ENCODE measurements at regions not wholly inside any gene's neighbourhood (a gene's known extent, or its start where the extent isn't known, plus 50 kb on each side); places are given as distances from the start of the nearest gene placed in this dataset.

GRCh38 chr17:54153423-54153822 is 330.7 kb downstream of the KIF2B start:
- WGBS: 100% methylated on average over 1 of the region's 1 CpG
- no peak overlapping the region for H2AFZ ChIP-seq (ENCODE audit: low read depth, low read length)
- no peak overlapping the region for H2BK5ac ChIP-seq (ENCODE audit: low read depth, low read length, poor library complexity, severe bottlenecking)
- H3K14ac ChIP-seq (ENCODE audit: low read length in 2 of 2): no peak overlapping the region
- no peak overlapping the region for H3K23ac ChIP-seq (ENCODE audit: low read length in 2 of 2)
- no peak overlapping the region for H3K4me3 ChIP-seq (ENCODE audit: insufficient read depth in 1 of 2, low read depth in 1 of 2, low read length in 2 of 2)
- no peaks in the 10 kb centered on the region for H3K79me1 ChIP-seq (replicated peaks; ENCODE audit: low read length, poor library complexity, severe bottlenecking)
- no peak overlapping the region for H2AK5ac ChIP-seq (ENCODE audit: low read length, severe bottlenecking)
- no peak overlapping the region for H3K9ac ChIP-seq (ENCODE audit: low read length)
- no peak overlapping the region for H3K18ac ChIP-seq (ENCODE audit: low read depth in 1 of 2, low read length in 2 of 2)
- no peak overlapping the region for H3K4ac ChIP-seq (ENCODE audit: low read depth in 1 of 2, low read length in 2 of 2)
- H3K27ac ChIP-seq (ENCODE audit: low read length, poor library complexity, severe bottlenecking): no peak overlapping the region
- no peaks in the 10 kb centered on the region for H3K36me3 ChIP-seq (ENCODE audit: control insufficient read depth in 1 of 2, insufficient read depth in 2 of 2, low read depth in 1 of 2, low read length in 2 of 2)
- no peaks in the 10 kb centered on the region for H3K4me1 ChIP-seq (ENCODE audit: control insufficient read depth, insufficient read depth, low read depth, low read length)
- no peak overlapping the region for H4K8ac ChIP-seq (ENCODE audit: low read length)
- no peak overlapping the region for H3K4me2 ChIP-seq (ENCODE audit: low read length, poor library complexity, severe bottlenecking)
- no peaks in the 10 kb centered on the region for H3K27me3 ChIP-seq (ENCODE audit: control insufficient read depth in 1 of 2, insufficient read depth in 1 of 2, low read length in 2 of 2)
- DNase-seq: no peak
- no peak overlapping the region for H2BK120ac ChIP-seq (ENCODE audit: low read depth, low read length)
- no peak overlapping the region for H2BK12ac ChIP-seq (ENCODE audit: low read length in 2 of 2)
- H2BK15ac ChIP-seq (ENCODE audit: low read depth, poor library complexity, severe bottlenecking): no peak overlapping the region
- peaks cover 15% of the 10 kb centered on the region for H3K9me3 ChIP-seq (ENCODE audit: control insufficient read depth, low read length)
- no peak overlapping the region for H4K91ac ChIP-seq (ENCODE audit: low read length)

GRCh38 chr17:54157542-54157941 is 334.8 kb downstream of the KIF2B start:
- WGBS: 49% methylated on average over 2 of the region's 2 CpGs
- Histone ChIP-seq H2AFZ (ENCODE audit: low read depth, low read length) (no peak overlapping the region), H2AK5ac (ENCODE audit: low read length, severe bottlenecking) (no peak overlapping the region)

GRCh38 chr17:54172096-54172984 is 349.6 kb downstream of the KIF2B start:
- Histone ChIP-seq H3K79me1 (replicated peaks; ENCODE audit: low read length, poor library complexity, severe bottlenecking) (no peaks in the 10 kb centered on the region), H3K9me3 (ENCODE audit: control insufficient read depth, low read length) (no peaks in the 10 kb centered on the region), H2BK5ac (ENCODE audit: low read depth, low read length, poor library complexity, severe bottlenecking) (no peak overlapping the region), H3K4me3 (ENCODE audit: insufficient read depth in 1 of 2, low read depth in 1 of 2, low read length in 2 of 2) (no peak overlapping the region), H2BK15ac (ENCODE audit: low read depth, poor library complexity, severe bottlenecking) (no peak overlapping the region), H3K23ac (ENCODE audit: low read length in 2 of 2) (no peak overlapping the region), H3K27me3 (ENCODE audit: control insufficient read depth in 1 of 2, insufficient read depth in 1 of 2, low read length in 2 of 2) (no peaks in the 10 kb centered on the region), H3K4me2 (ENCODE audit: low read length, poor library complexity, severe bottlenecking) (no peak overlapping the region), H2BK120ac (ENCODE audit: low read depth, low read length) (no peak overlapping the region), H3K36me3 (ENCODE audit: control insufficient read depth in 1 of 2, insufficient read depth in 2 of 2, low read depth in 1 of 2, low read length in 2 of 2) (no peaks in the 10 kb centered on the region), H4K8ac (ENCODE audit: low read length) (no peak overlapping the region), H3K27ac (ENCODE audit: low read length, poor library complexity, severe bottlenecking) (no peak overlapping the region), H4K91ac (ENCODE audit: low read length) (no peak overlapping the region), H2BK12ac (ENCODE audit: low read length in 2 of 2) (no peak overlapping the region), H2AFZ (ENCODE audit: low read depth, low read length) (no peak overlapping the region), H3K18ac (ENCODE audit: low read depth in 1 of 2, low read length in 2 of 2) (no peak overlapping the region), H3K4ac (ENCODE audit: low read depth in 1 of 2, low read length in 2 of 2) (no peak overlapping the region), H3K14ac (ENCODE audit: low read length in 2 of 2) (no peak overlapping the region), H2AK5ac (ENCODE audit: low read length, severe bottlenecking) (no peak overlapping the region), H3K9ac (ENCODE audit: low read length) (no peak overlapping the region), H3K4me1 (ENCODE audit: control insufficient read depth, insufficient read depth, low read depth, low read length) (no peaks in the 10 kb centered on the region)
- peak; percentile 3 for DNase-seq
- WGBS: 0% methylated on average over 2 of the region's 3 CpGs

More at GRCh38 chr17:54157542-54157941, 334.8 kb downstream of the KIF2B start:
- peaks cover 15% of the 10 kb centered on the region for H3K9me3 ChIP-seq (ENCODE audit: control insufficient read depth, low read length)
- no peaks in the 10 kb centered on the region for H3K4me1 ChIP-seq (ENCODE audit: control insufficient read depth, insufficient read depth, low read depth, low read length)
- no peak overlapping the region for H3K4me3 ChIP-seq (ENCODE audit: insufficient read depth in 1 of 2, low read depth in 1 of 2, low read length in 2 of 2)
- no peaks in the 10 kb centered on the region for H3K27me3 ChIP-seq (ENCODE audit: control insufficient read depth in 1 of 2, insufficient read depth in 1 of 2, low read length in 2 of 2)
- DNase-seq: no peak
- no peak overlapping the region for H3K14ac ChIP-seq (ENCODE audit: low read length in 2 of 2)
- H2BK15ac ChIP-seq (ENCODE audit: low read depth, poor library complexity, severe bottlenecking): no peak overlapping the region
- no peak overlapping the region for H4K91ac ChIP-seq (ENCODE audit: low read length)
- no peak overlapping the region for H4K8ac ChIP-seq (ENCODE audit: low read length)
- no peak overlapping the region for H3K4me2 ChIP-seq (ENCODE audit: low read length, poor library complexity, severe bottlenecking)
- H2BK12ac ChIP-seq (ENCODE audit: low read length in 2 of 2): no peak overlapping the region
- H3K27ac ChIP-seq (ENCODE audit: low read length, poor library complexity, severe bottlenecking): no peak overlapping the region
- H3K23ac ChIP-seq (ENCODE audit: low read length in 2 of 2): no peak overlapping the region
- no peak overlapping the region for H2BK120ac ChIP-seq (ENCODE audit: low read depth, low read length)
- H3K9ac ChIP-seq (ENCODE audit: low read length): no peak overlapping the region
- H2BK5ac ChIP-seq (ENCODE audit: low read depth, low read length, poor library complexity, severe bottlenecking): no peak overlapping the region
- H3K18ac ChIP-seq (ENCODE audit: low read depth in 1 of 2, low read length in 2 of 2): no peak overlapping the region
- H3K4ac ChIP-seq (ENCODE audit: low read depth in 1 of 2, low read length in 2 of 2): no peak overlapping the region
- H3K36me3 ChIP-seq (ENCODE audit: control insufficient read depth in 1 of 2, insufficient read depth in 2 of 2, low read depth in 1 of 2, low read length in 2 of 2): no peaks in the 10 kb centered on the region
- no peaks in the 10 kb centered on the region for H3K79me1 ChIP-seq (replicated peaks; ENCODE audit: low read length, poor library complexity, severe bottlenecking)

GRCh38 chr17:54172985-54173316 is 350.2 kb downstream of the KIF2B start:
- no peak overlapping the region for H2BK120ac ChIP-seq (ENCODE audit: low read depth, low read length)
- H2AFZ ChIP-seq (ENCODE audit: low read depth, low read length): no peak overlapping the region
- no peak overlapping the region for H3K18ac ChIP-seq (ENCODE audit: low read depth in 1 of 2, low read length in 2 of 2)
- no peak overlapping the region for H3K4me2 ChIP-seq (ENCODE audit: low read length, poor library complexity, severe bottlenecking)
- no peak overlapping the region for H2BK12ac ChIP-seq (ENCODE audit: low read length in 2 of 2)
- no peak overlapping the region for H3K4me3 ChIP-seq (ENCODE audit: insufficient read depth in 1 of 2, low read depth in 1 of 2, low read length in 2 of 2)
- no peaks in the 10 kb centered on the region for H3K79me1 ChIP-seq (replicated peaks; ENCODE audit: low read length, poor library complexity, severe bottlenecking)
- no peak overlapping the region for H4K91ac ChIP-seq (ENCODE audit: low read length)
- H2BK5ac ChIP-seq (ENCODE audit: low read depth, low read length, poor library complexity, severe bottlenecking): no peak overlapping the region
- DNase-seq: no peak
- no peak overlapping the region for H4K8ac ChIP-seq (ENCODE audit: low read length)
- H2AK5ac ChIP-seq (ENCODE audit: low read length, severe bottlenecking): no peak overlapping the region
- H2BK15ac ChIP-seq (ENCODE audit: low read depth, poor library complexity, severe bottlenecking): no peak overlapping the region
- H3K4me1 ChIP-seq (ENCODE audit: control insufficient read depth, insufficient read depth, low read depth, low read length): no peaks in the 10 kb centered on the region
- H3K4ac ChIP-seq (ENCODE audit: low read depth in 1 of 2, low read length in 2 of 2): no peak overlapping the region
- H3K27ac ChIP-seq (ENCODE audit: low read length, poor library complexity, severe bottlenecking): no peak overlapping the region
- no peaks in the 10 kb centered on the region for H3K27me3 ChIP-seq (ENCODE audit: control insufficient read depth in 1 of 2, insufficient read depth in 1 of 2, low read length in 2 of 2)
- no peak overlapping the region for H3K23ac ChIP-seq (ENCODE audit: low read length in 2 of 2)
- H3K9ac ChIP-seq (ENCODE audit: low read length): no peak overlapping the region
- no peak overlapping the region for H3K14ac ChIP-seq (ENCODE audit: low read length in 2 of 2)
- H3K36me3 ChIP-seq (ENCODE audit: control insufficient read depth in 1 of 2, insufficient read depth in 2 of 2, low read depth in 1 of 2, low read length in 2 of 2): no peaks in the 10 kb centered on the region
- H3K9me3 ChIP-seq (ENCODE audit: control insufficient read depth, low read length): no peaks in the 10 kb centered on the region
